ENCODE measurements at regions not wholly inside any gene's neighbourhood (a gene's known extent, or its start where the extent isn't known, plus 50 kb on each side); places are given as distances from the start of the nearest gene placed in this dataset.

DNA sequence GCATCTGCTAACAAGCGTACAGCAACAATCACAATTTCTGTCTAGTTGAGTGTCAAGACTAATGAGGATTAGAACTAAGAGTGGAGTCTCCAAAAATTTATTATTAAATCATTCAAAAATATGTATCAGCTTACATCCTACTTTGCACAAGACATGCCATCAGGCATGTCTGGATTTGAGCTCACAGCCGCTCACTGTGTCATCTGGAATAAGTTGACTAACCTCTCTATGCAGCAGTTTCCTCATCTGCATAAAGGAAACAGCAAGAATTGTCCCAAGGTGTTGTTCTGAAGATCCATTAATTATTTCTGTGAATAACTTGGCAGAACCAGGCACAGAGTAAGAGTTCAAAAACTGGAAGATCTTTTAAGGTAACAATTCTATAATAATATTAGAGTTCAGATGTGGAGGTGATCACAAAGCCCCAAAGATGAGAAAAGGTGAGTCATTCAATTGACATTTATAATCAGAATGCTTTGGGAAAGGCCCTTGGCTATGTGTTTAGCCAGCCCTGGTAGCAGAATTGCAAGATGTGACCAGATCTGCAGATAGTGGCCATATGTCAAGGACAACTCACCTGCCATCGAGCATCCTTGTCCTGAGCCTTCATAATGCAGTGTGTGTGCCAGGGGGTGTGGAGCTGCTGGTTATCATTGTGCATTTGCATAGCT lies 264.0 kb downstream of the FOXA2 start:
- no peak for TF ChIP-seq POLR2AphosphoS5 (IDR thresholded peaks at IDR 0.05; ENCODE audit: low read depth, low read length)
- no peak for TF ChIP-seq POLR2A (IDR thresholded peaks at IDR 0.05; ENCODE audit: low read depth, low read length)
